Stimulated activated naive B cell treated with anti-CD40 and anti-IgM and Interleukin-4, amounts not matched to agents 10 μg/mL and 1 μg/mL and 100 μg/mL, for 72 hours (primary cell): ENCODE measurements at regions not wholly inside any gene's neighbourhood (a gene's known extent, or its start where the extent isn't known, plus 50 kb on each side); places are given as distances from the start of the nearest gene placed in this dataset.

Experiments
- ATAC-seq, 2 donors: fragments of 150-1000 bp; cut with Tn5 transposase; replicated peaks; 2 replicates each; pipeline ENCODE4 v1.10.0; 2021; ENCODE audit warnings: moderate library complexity in 1 of 2
- DNase-seq: peaks from one replicate; pipeline ENCODE4 v3.0.0; 2021
- H3K27ac Mint-ChIP-seq: one replicate; pipeline ENCODE4 v1.8.0; 2022; ENCODE audit warnings: mild to moderate bottlenecking, mixed read lengths
- H3K27me3 Mint-ChIP-seq, 2 donors: one replicate each; pipeline ENCODE4 v1.8.0; 2022; ENCODE audit warnings: mixed read lengths in 2 of 2
- H3K36me3 Mint-ChIP-seq, 2 donors: one replicate each; pipeline ENCODE4 v1.8.0; 2022; ENCODE audit warnings: mixed read lengths in 2 of 2, mild to moderate bottlenecking in 1 of 2
- H3K4me1 Mint-ChIP-seq, 2 donors: one replicate each; pipeline ENCODE4 v1.8.0; 2022; ENCODE audit warnings: mixed read lengths in 2 of 2, mild to moderate bottlenecking in 1 of 2
- H3K4me3 Mint-ChIP-seq, 2 donors: one replicate each; pipeline ENCODE4 v1.8.0; 2022; ENCODE audit warnings: mild to moderate bottlenecking in 2 of 2, mixed read lengths in 2 of 2, moderate library complexity in 1 of 2
- H3K9me3 Mint-ChIP-seq, 2 donors: one replicate each; pipeline ENCODE4 v1.8.0; 2022; ENCODE audit warnings: mixed read lengths in 2 of 2, mild to moderate bottlenecking in 1 of 2

DNA sequence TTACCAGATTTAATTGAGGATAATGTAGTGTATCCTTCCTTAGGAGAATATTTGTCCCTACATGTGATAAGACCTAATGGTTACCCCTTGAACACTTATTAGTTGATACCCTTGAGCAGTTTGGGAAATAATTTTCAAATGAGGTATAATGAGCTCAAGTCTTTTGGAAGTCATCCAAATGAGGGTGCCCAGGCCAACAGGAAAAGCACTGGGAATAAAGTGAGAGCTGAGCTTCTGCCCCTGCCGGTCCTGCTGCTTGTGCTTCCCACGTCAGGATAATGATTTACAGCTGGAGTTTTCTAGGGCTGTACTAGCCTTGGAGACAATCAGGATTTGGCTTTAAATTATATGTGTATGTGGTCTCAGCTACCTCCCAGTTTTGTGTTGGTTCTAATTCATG is 178.8 kb upstream of the FRMD6 start:
- H3K27ac Mint-ChIP-seq: no peak overlapping the region
- peaks cover 23 to 24% of the 10 kb centered on the region in 2 donors for H3K27me3 Mint-ChIP-seq
- no peak overlapping the region for H3K4me3 Mint-ChIP-seq
- ATAC-seq: no peak
- no peaks in the 10 kb centered on the region for H3K4me1 Mint-ChIP-seq
- H3K36me3 Mint-ChIP-seq: no peaks in the 10 kb centered on the region
- H3K9me3 Mint-ChIP-seq: no peaks in the 10 kb centered on the region
- DNase-seq: no peak

DNA sequence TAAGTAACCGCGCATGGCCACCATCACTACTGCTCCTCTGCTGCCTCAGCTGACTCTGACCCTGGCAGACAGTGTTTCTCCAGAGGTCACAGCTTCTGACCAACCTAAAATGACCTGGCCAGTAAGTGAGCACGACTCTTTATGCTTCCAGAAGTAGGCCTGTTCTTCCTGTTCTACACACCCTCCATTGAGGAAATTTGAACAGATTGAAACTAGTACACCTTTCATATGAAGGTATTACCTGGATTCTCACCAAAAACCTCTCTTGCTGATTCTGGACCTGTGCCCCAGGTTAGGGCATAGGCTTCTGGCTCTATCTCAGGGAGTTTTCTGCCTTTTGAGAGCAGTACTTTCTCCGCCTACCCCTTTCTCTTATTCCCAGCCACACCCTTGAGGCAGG is 178.4 kb upstream of the FRMD6 start:
- H3K27me3 Mint-ChIP-seq: peaks cover 23 to 24% of the 10 kb centered on the region in 2 donors
- DNase-seq (no peak), ATAC-seq (no peak)
- H3K36me3 Mint-ChIP-seq: no peaks in the 10 kb centered on the region
- no peaks in the 10 kb centered on the region for H3K4me1 Mint-ChIP-seq
- H3K27ac Mint-ChIP-seq: no peak overlapping the region
- no peak overlapping the region for H3K4me3 Mint-ChIP-seq
- H3K9me3 Mint-ChIP-seq: no peaks in the 10 kb centered on the region

DNA sequence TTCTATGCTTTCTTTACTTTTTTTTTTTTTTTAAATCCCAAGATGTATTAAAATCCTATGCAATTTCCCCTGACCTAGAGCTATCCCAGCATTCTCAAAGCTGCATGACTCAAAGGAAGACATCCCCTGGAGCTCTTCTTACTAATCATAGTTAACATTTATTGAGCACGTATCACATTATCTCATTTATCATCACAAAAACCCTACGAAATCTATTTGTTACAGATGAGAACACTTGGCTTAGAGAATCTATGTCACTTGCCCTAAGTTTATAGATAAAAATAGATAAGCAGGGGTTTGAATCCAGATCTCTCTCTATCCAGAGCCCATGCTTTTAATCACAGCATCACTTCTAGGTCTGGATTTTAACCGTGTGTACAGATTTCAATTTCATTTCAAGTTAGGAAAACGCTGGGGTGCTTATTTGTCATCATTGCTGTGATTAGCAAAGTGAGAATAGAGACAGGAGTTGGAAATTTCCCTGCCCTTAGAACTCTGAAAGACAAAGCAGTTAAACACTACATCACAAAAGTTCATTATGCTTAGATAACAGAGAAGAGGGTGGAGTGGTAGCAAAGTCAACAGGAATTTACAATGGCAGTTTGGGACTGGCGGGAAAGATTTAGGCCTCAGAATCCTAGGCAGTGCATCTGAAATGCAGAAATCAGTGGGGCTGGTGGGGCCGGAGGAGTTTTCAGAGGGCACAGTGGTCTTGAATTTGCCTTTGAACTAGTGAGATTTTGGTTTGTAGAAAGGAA is 177.7 kb upstream of the FRMD6 start:
- H3K4me1 Mint-ChIP-seq: no peaks in the 10 kb centered on the region
- DNase-seq: no peak
- no peak overlapping the region for H3K27ac Mint-ChIP-seq
- H3K36me3 Mint-ChIP-seq: no peaks in the 10 kb centered on the region
- no peak for ATAC-seq
- H3K9me3 Mint-ChIP-seq: no peaks in the 10 kb centered on the region
- H3K27me3 Mint-ChIP-seq: peaks cover 23 to 24% of the 10 kb centered on the region in 2 donors
- H3K4me3 Mint-ChIP-seq: no peak overlapping the region

DNA sequence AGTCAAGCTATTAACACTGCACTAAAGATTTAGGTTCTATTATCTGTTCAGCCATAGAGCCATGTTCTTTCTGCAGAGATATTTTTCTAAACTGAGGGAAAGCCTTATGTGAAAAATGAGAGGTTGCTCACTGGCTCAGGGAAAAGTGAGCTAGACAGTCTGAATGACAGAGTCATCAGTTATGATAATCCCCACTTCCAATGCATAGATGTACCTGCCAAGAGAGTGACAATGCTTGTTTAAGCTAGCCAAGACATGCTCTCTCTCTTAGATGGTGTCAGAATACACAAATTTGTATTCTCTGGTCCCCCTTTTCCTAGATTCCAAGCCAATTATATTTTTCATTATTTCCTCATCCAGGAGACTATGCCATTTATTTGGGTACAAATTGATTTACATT is 176.9 kb upstream of the FRMD6 start:
- Mint-ChIP-seq H3K27me3 (peaks cover 23 to 24% of the 10 kb centered on the region in 2 donors), H3K36me3 (no peaks in the 10 kb centered on the region), H3K4me3 (no peak overlapping the region), H3K4me1 (no peaks in the 10 kb centered on the region), H3K9me3 (no peaks in the 10 kb centered on the region), H3K27ac (no peak overlapping the region)
- ATAC-seq (no peak), DNase-seq (no peak)

DNA sequence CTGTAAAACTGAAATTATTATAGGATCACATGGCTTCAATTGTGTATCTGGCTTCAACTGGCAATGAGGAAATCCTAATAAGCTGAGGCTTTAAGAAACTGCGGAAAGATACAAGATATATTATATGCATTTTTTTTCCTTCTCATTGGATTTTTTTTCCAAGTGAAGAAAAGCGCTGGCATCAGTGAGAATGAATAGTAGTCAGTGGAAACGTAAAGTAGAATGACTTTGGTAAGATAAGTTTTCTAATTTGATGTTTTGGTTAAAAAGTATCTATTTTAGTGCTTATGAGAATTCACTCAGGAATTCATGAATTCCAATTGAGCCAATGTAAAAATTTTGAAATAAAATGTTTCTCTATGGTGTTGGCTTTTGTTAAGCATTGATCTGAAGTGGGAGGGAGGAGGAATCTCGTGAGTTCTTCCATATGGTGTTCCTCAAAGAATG is 173.5 kb upstream of the FRMD6 start:
- DNase-seq (no peak), ATAC-seq (no peak)
- Mint-ChIP-seq H3K27ac (no peak overlapping the region), H3K4me3 (no peak overlapping the region), H3K4me1 (no peaks in the 10 kb centered on the region), H3K27me3 (peaks cover 19 to 23% of the 10 kb centered on the region in 2 donors), H3K9me3 (no peaks in the 10 kb centered on the region), H3K36me3 (no peaks in the 10 kb centered on the region)

DNA sequence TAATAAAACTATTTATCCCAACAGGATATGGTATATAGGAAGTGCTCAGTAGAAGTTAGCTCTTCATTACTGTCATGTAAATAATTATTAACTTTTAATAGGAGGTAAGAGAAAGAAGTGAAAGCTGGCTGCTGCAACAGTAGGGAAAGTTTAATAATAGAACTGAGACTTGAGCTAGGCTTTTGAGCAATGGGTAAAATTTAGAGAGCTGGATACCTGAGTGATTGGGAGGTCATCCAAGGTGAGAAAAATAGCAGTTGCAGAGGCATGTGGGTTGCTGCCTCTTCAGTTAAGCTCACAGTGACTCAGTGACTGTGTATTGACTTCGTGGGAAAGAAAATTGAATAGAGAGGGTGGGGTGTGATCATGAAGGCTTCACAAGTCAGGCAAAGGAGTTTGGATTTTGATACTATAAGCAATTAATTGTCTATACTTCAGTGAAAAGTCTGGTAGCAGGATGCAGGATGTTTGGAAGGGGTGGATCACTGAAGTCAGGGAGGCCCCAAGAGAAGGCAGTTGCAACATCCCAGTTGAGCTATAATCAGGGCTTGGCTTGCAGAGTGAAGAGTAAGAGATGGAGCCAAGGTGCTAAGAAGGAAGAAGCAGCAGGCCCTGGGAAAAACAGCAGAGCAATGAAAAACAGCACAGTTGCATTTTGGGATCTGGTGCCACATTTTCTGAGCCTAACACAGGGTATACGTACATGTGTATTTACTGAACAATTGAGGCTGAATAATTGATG is 172.0 kb upstream of the FRMD6 start:
- Mint-ChIP-seq H3K4me3 (no peak overlapping the region), H3K27ac (no peak overlapping the region), H3K9me3 (no peaks in the 10 kb centered on the region), H3K4me1 (no peaks in the 10 kb centered on the region), H3K27me3 (peaks cover 13 to 14% of the 10 kb centered on the region in 2 donors), H3K36me3 (no peaks in the 10 kb centered on the region)
- no peak for DNase-seq
- ATAC-seq: no peak

DNA sequence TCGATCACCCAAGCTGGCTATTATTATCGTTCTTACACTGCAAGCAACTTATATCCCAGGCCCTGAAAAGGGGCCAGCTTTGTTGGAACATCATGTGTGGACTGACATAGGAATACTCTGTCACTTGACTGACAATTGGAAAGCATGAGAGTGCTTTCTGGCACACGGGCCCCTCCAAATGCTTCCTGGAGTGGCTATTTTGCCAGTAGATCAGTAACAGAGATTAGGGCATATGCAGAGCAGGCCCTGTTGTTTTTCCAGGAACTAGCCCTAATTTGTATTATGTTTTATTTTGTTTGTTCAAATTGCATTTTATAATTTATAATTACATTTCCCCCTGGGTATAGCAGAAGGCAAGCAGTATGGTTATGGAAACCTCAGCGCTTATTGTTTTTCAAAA is 170.1 kb upstream of the FRMD6 start:
- Mint-ChIP-seq H3K27ac (no peak overlapping the region), H3K27me3 (peaks cover 4 to 6% of the 10 kb centered on the region in 2 donors), H3K4me3 (no peak overlapping the region), H3K9me3 (no peaks in the 10 kb centered on the region), H3K4me1 (no peaks in the 10 kb centered on the region), H3K36me3 (no peaks in the 10 kb centered on the region)
- no peak for ATAC-seq
- DNase-seq: no peak

DNA sequence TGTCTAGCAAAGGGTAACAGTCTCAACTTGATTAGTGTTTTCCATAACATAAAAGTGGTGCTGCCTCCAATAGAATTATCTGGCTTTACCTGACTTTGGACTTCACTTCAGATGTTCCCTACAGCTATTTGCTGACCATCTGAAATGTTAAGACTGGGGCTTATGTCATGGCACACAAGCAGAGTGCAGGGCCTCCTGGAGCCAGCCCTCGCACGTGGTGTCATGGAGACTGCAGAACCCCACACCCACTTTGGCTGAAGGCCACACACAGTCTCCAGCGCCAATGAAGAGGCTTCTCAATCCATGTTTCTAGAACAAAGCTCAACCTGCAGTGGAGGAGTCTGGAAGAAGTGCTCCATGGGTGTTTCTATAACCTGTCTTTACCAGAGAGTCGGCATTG is 169.6 kb upstream of the FRMD6 start:
- H3K4me1 Mint-ChIP-seq: no peaks in the 10 kb centered on the region
- H3K4me3 Mint-ChIP-seq: no peak overlapping the region
- ATAC-seq (no peak), DNase-seq (no peak)
- H3K9me3 Mint-ChIP-seq: no peaks in the 10 kb centered on the region
- no peak overlapping the region for H3K27ac Mint-ChIP-seq
- H3K27me3 Mint-ChIP-seq: peaks cover 0 to 2% of the 10 kb centered on the region in 2 donors
- H3K36me3 Mint-ChIP-seq: no peaks in the 10 kb centered on the region

DNA sequence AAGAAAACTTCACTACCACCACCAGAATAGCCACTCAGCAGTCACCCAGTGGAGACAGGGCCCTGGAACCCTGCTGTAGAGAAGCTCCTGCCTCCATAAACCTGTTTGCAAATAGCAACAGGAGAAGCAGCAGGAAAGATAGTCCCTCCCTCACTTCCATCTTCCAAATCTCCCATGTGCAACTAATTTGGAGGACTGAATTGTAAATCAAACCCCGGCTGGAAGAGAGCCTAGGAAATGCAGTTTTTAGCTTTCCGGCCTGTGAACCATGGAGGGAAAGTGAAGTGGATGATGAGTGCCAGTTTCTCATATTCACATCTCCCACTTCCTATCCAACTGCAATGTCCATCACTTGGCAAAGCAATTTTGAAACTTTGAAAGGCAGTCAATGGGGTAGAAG is 167.2 kb upstream of the FRMD6 start:
- H3K4me1 Mint-ChIP-seq: no peaks in the 10 kb centered on the region
- no peak for DNase-seq
- no peaks in the 10 kb centered on the region for H3K36me3 Mint-ChIP-seq
- H3K27ac Mint-ChIP-seq: no peak overlapping the region
- H3K9me3 Mint-ChIP-seq: no peaks in the 10 kb centered on the region
- H3K27me3 Mint-ChIP-seq: peaks cover 0 to 4% of the 10 kb centered on the region in 2 donors
- H3K4me3 Mint-ChIP-seq: no peak overlapping the region
- no peak for ATAC-seq

DNA sequence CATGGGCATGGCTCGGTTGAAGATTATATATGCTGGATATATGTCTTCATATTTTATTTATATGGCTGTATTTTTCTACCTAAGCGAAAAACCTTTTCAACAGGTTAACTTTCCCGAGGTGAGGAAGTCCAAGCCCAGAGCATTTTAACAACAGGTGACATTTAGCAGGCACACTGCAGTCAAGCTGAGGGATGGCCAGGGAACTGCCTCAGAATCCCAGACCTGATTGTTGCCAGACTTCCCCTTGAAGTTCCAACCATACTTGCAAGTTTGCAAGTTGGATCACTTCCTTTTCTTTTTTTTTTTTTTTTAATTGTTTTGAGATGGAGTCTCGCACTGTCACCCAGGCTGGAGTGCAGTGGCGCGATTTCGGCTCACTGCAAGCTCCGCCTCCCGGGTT is 166.0 kb upstream of the FRMD6 start:
- Mint-ChIP-seq H3K4me1 (no peaks in the 10 kb centered on the region), H3K36me3 (no peaks in the 10 kb centered on the region)

DNA sequence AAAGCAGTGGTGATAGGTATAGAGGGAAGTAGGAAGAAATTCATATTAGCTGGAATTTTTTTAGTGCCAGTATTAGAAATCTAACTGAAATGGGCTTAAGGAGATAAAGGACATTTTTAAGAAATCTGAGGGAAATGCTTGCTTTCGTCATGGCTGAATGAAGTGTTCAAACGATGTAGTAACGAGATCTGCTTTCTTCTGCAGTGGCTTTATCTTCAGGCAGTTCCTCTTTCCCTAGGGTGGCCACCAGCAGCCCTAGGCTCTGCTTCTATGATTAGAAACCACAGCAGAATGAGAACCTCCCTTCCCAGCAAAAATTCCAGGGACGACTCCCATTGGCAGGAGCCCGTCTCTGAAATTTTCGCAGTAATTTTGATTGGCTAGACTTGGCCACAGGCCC is 163.9 kb upstream of the FRMD6 start:
- no peaks in the 10 kb centered on the region for H3K36me3 Mint-ChIP-seq
- no peaks in the 10 kb centered on the region for H3K4me1 Mint-ChIP-seq
- H3K27me3 Mint-ChIP-seq: peaks cover 7 to 18% of the 10 kb centered on the region in 2 donors
- DNase-seq: no peak
- H3K27ac Mint-ChIP-seq: no peak overlapping the region
- H3K9me3 Mint-ChIP-seq: no peaks in the 10 kb centered on the region
- no peak overlapping the region for H3K4me3 Mint-ChIP-seq
- no peak for ATAC-seq

More for the DNA sequence above, 166.0 kb upstream of the FRMD6 start:
- ATAC-seq (no peak), DNase-seq (no peak)
- no peaks in the 10 kb centered on the region for H3K9me3 Mint-ChIP-seq
- no peak overlapping the region for H3K4me3 Mint-ChIP-seq
- H3K27me3 Mint-ChIP-seq: peaks cover 7 to 12% of the 10 kb centered on the region in 2 donors
- no peak overlapping the region for H3K27ac Mint-ChIP-seq

DNA sequence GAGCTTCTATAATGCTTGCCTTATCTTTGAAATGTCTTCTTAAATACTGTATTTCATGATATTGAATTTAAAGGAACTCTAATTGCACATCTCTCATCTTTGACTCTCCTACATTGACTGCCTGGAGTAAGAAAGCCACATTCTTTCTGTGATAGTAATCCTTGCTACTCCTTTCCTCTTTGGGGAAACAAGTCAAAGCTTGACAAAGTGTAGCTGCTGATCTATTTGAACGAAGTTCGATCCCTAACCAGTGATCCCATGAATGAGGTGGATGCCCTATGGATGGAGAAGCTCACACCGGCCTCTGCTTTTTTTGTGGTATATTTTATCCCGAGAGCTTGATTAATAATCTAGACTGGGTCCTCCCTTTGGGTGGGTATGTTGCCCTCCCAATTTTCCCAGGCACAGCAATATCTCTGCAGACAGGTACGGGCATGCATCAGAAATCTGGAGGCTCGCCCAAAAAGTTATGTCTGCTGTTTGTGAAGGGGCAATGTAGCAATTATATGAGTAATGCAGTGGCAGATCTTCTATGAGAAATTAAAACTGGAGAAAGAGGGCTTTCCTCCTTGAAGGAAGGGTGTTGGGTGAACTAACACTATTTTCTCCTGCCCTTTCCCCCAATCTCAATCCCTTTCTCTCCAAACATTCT is 163.0 kb upstream of the FRMD6 start:
- Mint-ChIP-seq H3K4me3 (no peak overlapping the region), H3K4me1 (no peaks in the 10 kb centered on the region), H3K36me3 (no peaks in the 10 kb centered on the region), H3K27ac (no peak overlapping the region), H3K27me3 (peaks cover 11 to 23% of the 10 kb centered on the region in 2 donors), H3K9me3 (peaks cover 0 to 2% of the 10 kb centered on the region in 2 donors)
- DNase-seq: no peak
- no peak for ATAC-seq

DNA sequence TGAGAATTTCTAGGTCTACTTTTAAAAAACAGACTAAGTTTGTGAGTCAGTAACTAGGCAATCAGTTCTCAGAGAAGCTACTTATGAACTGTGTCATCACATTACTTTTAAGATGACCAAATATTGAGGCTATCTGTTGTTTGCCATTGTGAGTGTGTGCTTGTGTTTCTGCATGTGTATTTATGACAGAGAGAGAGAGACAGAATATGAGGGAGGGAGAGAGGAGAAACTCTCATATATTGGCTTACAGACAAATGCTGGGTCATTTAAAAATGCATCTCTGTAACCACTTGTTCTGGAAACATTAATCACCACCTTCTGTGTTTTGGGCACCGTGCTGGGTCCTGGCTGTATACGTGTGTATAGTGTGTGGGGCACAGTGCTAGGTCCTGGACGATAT is 161.5 kb upstream of the FRMD6 start:
- no peak for ATAC-seq
- Mint-ChIP-seq H3K9me3 (peaks cover 0 to 2% of the 10 kb centered on the region in 2 donors), H3K36me3 (no peaks in the 10 kb centered on the region), H3K27me3 (peaks cover 15 to 23% of the 10 kb centered on the region in 2 donors), H3K4me1 (no peaks in the 10 kb centered on the region), H3K4me3 (no peak overlapping the region), H3K27ac (no peak overlapping the region)
- DNase-seq: no peak

DNA sequence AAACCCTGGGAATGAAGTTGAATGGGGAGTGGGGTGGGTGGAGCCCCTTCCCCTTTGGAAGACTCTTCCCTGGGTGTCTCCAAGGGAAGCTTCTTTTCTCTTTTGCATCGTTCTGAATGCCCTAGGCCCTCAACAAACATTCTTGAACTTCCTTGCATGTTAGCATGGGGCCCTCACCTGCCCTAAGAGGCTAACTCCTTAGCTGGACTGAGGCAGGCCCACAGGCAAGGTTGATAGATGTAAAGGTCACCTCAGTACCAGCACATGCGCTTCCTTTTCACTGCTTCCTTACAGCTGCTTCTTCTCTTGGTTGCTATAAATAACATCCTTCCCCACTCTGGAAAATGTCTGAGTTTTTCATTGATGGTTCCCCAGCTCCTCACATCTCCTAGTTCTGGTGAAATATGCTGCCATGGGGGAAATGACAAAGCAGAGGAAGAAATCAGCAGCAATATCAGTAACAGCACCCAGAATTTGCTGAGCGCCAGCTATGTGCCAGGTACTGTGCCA is 160.6 kb upstream of the FRMD6 start:
- Mint-ChIP-seq H3K27me3 (peaks cover 18 to 23% of the 10 kb centered on the region in 2 donors), H3K36me3 (no peaks in the 10 kb centered on the region), H3K4me1 (no peaks in the 10 kb centered on the region), H3K27ac (no peak overlapping the region), H3K9me3 (peaks cover 0 to 2% of the 10 kb centered on the region in 2 donors), H3K4me3 (no peak overlapping the region)
- DNase-seq: no peak
- ATAC-seq: no peak
